ENCODE measurements at regions not wholly inside any gene's neighbourhood (a gene's known extent, or its start where the extent isn't known, plus 50 kb on each side); places are given as distances from the start of the nearest gene placed in this dataset.

DNA sequence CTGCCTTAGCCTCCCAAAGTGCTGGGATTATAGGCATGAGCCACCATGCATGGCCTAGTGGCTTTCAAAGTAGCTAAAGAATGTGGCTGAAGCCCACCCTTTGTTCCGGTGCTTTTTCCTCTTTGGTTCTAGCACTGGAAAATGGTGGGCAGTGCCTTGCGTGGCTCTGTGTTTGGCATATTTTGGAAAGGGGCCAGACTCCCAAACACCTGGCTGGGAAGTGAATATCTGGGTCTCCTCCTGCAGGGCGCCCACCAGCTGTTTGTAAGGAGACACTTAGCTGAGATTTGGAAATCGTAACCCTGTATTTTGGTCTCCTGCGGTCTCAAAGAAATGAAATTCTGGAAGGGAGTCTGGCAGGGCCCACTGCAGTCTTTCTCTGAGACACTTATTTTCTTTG lies 336.4 kb downstream of the IL20RB start:
- no peak overlapping the region for H3K4me3 ChIP-seq (replicated peaks; ENCODE audit: low read depth, low read length)
- TF ChIP-seq, protein P1, sequence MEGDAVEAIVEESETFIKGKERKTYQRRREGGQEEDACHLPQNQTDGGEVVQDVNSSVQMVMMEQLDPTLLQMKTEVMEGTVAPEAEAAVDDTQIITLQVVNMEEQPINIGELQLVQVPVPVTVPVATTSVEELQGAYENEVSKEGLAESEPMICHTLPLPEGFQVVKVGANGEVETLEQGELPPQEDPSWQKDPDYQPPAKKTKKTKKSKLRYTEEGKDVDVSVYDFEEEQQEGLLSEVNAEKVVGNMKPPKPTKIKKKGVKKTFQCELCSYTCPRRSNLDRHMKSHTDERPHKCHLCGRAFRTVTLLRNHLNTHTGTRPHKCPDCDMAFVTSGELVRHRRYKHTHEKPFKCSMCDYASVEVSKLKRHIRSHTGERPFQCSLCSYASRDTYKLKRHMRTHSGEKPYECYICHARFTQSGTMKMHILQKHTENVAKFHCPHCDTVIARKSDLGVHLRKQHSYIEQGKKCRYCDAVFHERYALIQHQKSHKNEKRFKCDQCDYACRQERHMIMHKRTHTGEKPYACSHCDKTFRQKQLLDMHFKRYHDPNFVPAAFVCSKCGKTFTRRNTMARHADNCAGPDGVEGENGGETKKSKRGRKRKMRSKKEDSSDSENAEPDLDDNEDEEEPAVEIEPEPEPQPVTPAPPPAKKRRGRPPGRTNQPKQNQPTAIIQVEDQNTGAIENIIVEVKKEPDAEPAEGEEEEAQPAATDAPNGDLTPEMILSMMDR (IDR thresholded peaks at IDR 0.05; ENCODE audit: low read length, missing control alignments), result no peak
- DNase-seq (ENCODE audit: low read depth), result no peak

DNA sequence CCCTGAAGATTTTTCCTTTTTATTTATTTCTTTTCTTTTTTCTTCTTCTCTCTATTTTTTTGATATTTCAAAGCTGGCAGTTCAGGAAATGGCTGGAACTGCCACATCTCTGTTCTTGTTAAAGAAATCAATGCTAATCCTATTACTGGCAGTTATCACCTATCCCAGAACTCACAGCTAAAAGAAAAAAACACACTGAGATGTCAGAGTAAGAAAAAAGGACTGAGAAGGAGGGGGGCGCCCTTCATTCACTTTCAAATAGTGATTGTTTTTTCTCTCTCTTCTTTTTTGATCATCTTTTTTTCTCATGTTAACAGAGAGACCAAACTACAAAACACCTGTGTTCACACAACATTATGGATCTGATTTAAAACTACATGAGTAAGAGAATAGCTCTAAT lies 337.1 kb downstream of the IL20RB start:
- TF ChIP-seq, protein P1 (IDR thresholded peaks at IDR 0.05; ENCODE audit: low read length, missing control alignments), result no peak
- DNase-seq (ENCODE audit: low read depth), result no peak
- no peak overlapping the region for H3K4me3 ChIP-seq (replicated peaks; ENCODE audit: low read depth, low read length)

DNA sequence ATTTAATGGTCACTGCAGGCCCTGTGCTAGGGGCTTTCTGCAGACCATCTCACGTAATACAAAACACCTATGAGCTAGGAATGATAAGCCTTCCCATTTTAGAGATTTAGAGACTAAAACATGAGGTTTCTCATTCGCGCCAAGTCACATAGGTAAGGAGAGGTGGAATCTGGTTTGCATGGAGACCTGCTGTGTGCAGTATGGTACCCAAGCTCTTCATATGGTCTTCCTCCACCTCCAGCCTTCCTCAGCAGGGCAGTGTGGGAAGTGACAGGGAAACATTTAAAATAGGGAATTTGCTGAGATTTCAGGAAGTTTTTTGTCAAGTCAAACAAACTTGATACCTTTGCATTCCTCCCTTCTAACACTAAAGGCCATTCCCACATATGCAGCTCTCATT lies 337.6 kb downstream of the IL20RB start:
- DNase-seq (ENCODE audit: low read depth), result no peak
- TF ChIP-seq, protein P1 (IDR thresholded peaks at IDR 0.05; ENCODE audit: low read length, missing control alignments), result no peak
- no peak overlapping the region for H3K4me3 ChIP-seq (replicated peaks; ENCODE audit: low read depth, low read length)

DNA sequence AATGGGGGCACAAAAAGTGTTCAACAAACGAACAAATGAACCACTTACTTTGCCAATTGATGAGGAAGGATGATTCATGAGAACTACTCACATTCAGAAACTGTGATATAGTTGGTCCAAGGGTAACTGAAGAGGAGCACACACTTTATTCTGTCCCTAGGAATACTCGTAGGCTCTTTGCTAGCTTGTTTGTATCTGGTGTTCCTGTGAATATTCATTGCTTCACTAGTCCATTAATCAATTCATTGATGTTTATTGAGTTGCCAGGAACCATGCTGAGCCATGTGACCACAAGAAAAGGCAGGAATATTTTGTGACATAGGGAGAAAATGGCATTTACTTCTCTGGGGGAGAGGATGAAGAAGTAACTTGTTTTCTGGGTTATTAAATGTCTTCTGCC lies 338.3 kb downstream of the IL20RB start:
- TF ChIP-seq, protein P1 (IDR thresholded peaks at IDR 0.05; ENCODE audit: low read length, missing control alignments), result no peak
- H3K4me3 ChIP-seq (replicated peaks; ENCODE audit: low read depth, low read length), result no peak overlapping the region
- DNase-seq (ENCODE audit: low read depth), result no peak

DNA sequence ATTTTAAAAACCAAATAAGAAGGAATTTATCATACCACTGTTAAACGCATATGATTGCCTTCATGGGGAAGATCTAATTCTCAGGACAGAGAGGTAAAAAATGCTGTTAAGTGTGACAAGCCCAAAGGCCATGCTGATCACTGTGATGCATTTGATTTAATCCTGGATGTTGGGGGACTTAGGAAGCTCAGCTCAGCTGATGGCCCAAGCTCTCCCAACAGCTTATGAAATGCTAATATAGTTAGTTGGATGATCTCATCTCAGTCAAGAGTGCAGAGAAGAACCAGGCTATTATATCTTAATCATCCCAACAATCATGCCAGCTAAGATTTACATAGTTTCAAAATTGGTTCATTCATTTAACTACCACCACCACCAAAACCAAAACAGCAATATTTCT lies 340.0 kb downstream of the IL20RB start:
- DNase-seq (ENCODE audit: low read depth), result no peak
- no peak overlapping the region for H3K4me3 ChIP-seq (replicated peaks; ENCODE audit: low read depth, low read length)
- TF ChIP-seq, protein P1 (IDR thresholded peaks at IDR 0.05; ENCODE audit: low read length, missing control alignments), result no peak

DNA sequence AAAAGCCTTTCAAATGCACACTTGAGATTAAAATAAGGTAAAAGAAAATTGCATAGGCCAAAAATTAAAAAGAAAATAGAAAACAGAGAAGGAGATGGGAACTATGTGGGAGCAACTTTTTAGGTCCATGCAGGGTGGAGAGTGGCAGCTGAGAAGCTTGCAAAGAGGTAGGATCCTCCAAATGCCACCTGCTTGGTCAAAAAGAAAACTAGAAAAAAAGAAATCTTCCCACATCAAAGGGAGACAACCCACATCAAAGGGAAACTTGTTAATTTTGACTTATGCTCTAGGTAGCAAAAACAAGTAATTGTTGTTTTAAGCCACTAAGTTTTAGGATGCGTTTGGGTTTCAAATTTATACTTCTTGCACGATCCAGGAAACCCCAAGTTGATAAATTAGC lies 342.9 kb downstream of the IL20RB start:
- TF ChIP-seq, protein P1 (IDR thresholded peaks at IDR 0.05; ENCODE audit: low read length, missing control alignments), result no peak
- no peak for DNase-seq (ENCODE audit: low read depth)

DNA sequence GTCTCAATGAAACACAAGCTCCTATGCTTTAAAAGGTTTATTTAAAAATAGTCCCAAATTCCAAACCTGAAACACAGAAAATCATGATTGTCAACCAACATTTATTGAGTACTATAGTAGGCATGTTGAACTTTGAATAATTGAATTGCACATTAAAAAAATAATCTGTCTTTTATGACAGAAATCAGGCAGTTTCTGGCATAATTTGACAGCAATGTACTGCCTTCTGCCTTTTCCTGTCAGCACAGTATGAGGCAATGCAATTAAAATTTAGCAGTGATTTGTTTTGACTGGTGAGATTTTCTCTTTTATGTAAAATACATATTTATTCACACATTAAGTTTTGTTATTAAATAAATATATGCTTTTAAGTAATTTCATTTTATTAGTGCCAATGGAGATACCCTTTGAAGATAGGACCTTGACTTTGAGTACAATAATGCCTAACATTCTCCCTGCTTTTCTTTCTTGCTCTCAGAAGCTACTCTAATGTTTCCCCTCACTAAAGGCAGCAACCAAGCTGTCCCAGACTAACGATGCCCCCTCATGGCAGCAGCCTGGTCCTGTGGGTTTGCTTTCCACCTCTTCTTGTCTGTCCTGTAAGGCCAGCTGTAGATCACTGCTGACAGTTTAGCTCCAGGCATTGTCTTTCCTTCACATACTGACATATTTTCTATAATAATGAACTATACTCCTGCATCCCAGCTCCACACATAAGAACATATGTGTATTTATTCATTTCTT lies 346.7 kb downstream of the IL20RB start:
- no peak overlapping the region for H3K4me3 ChIP-seq (replicated peaks; ENCODE audit: low read depth, low read length)
- DNase-seq (ENCODE audit: low read depth), result no peak
- TF ChIP-seq, protein P1 (IDR thresholded peaks at IDR 0.05; ENCODE audit: low read length, missing control alignments), result no peak

More for the DNA sequence above, 342.9 kb downstream of the IL20RB start:
- H3K4me3 ChIP-seq (replicated peaks; ENCODE audit: low read depth, low read length), result no peak overlapping the region
